GM12891 (cell line): ENCODE measurements at regions not wholly inside any gene's neighbourhood (a gene's known extent, or its start where the extent isn't known, plus 50 kb on each side); places are given as distances from the start of the nearest gene placed in this dataset.
"Not testable (repeated sequence)": the region's sequence is repeated elsewhere in the genome, so short reads cannot be mapped to it uniquely, and the experiment has no call there.

ENCODE experiments used
- PAX5 ChIP-seq: IDR thresholded peaks from 2 replicates; pipeline ENCODE4 v1.6.1; 2011; ENCODE audit warnings: low read length, moderate library complexity, mild to moderate bottlenecking; ENCODE audit not compliant: insufficient read depth, severe bottlenecking
- POLR2A ChIP-seq: IDR thresholded peaks from 2 replicates; pipeline ENCODE4 v1.6.1; 2011; ENCODE audit warnings: low read depth, low read length, control low read depth
- POLR2AphosphoS5 ChIP-seq: IDR thresholded peaks from 2 replicates; pipeline ENCODE4 v1.6.1; 2011; ENCODE audit warnings: low read depth, low read length, control low read depth
- SPI1 ChIP-seq: IDR thresholded peaks from 2 replicates; pipeline ENCODE4 v1.6.1; 2011; ENCODE audit warnings: low read depth, low read length, control low read depth

DNA sequence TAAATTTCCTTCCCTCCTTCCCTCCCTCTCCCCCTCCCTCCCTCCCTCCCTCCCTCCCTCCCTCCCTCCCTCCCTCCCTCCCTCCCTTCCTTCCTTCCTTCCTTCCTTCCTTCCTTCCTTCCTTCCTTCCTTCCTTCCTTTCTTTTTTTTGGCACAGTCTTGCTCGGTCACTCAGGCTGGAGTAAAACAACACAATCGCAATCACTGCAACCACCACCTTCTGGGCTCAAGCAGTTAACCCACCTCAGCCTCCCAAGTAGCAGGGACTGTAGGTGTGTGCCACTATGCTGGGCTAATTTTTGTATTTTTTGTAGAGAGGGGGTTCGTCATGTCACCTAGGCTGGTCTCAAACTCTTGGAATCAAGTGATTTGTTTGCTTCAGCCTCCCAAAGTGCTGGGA, 101.7 kb downstream of the RFPL4B start:
- TF ChIP-seq POLR2A, SPI1, POLR2AphosphoS5, PAX5: not testable (repeated sequence)
